D721Med (cell line): ENCODE measurements at regions not wholly inside any gene's neighbourhood (a gene's known extent, or its start where the extent isn't known, plus 50 kb on each side); places are given as distances from the start of the nearest gene placed in this dataset.
"Not testable (repeated sequence)": the region's sequence is repeated elsewhere in the genome, so short reads cannot be mapped to it uniquely, and the experiment has no call there.

Experiments used
- DNase-seq: peaks from one replicate; pipeline ENCODE4 v3.0.0; 2011; ENCODE audit warnings: low spot score; ENCODE audit not compliant: insufficient read length
- FAIRE-seq: peaks from 2 replicates; lab custom pipeline; 2011; peaks lifted over from hg19 to GRCh38; lab: Jason Lieb, UNC
- TF ChIP-seq, protein P1 (sequence below): IDR thresholded peaks from 2 replicates; pipeline ENCODE4 v1.5.1; 2012; ENCODE audit warnings: mild to moderate bottlenecking, control low read depth; ENCODE audit not compliant: insufficient read depth; ENCODE audit errors: missing control alignments

DNA sequence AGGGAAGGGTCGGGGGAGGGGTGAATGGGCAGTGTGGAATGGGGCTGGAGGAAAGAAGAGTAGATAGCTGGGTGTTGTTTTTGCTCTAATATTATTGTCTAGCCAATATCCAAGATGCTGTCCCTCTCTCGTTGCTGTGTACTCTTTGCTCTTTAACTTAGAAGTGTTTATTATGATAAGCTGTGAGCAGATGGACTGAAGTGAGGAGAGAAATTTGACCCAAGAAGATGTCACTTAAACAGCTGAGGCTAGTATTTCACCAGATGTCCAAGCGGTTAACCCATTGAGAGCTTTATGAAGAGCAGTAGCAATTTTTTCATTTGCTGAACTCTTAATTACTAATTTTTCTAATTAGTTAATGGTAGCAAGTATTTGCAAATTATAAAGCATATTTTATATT, 212.2 kb upstream of the TP63 start:
- TF ChIP-seq, protein P1, sequence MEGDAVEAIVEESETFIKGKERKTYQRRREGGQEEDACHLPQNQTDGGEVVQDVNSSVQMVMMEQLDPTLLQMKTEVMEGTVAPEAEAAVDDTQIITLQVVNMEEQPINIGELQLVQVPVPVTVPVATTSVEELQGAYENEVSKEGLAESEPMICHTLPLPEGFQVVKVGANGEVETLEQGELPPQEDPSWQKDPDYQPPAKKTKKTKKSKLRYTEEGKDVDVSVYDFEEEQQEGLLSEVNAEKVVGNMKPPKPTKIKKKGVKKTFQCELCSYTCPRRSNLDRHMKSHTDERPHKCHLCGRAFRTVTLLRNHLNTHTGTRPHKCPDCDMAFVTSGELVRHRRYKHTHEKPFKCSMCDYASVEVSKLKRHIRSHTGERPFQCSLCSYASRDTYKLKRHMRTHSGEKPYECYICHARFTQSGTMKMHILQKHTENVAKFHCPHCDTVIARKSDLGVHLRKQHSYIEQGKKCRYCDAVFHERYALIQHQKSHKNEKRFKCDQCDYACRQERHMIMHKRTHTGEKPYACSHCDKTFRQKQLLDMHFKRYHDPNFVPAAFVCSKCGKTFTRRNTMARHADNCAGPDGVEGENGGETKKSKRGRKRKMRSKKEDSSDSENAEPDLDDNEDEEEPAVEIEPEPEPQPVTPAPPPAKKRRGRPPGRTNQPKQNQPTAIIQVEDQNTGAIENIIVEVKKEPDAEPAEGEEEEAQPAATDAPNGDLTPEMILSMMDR, result no peak
- FAIRE-seq (no peak), DNase-seq (no peak)

GRCh38 chr3:189419683-189420082, 211.5 kb upstream of the TP63 start:
- TF ChIP-seq, protein P1, result no peak
- no peak for FAIRE-seq
- no peak for DNase-seq

GRCh38 chr3:189424922-189425321, 206.3 kb upstream of the TP63 start:
- DNase-seq, result no peak
- no peak for FAIRE-seq
- TF ChIP-seq, protein P1, result no peak

- FAIRE-seq (no peak), DNase-seq (no peak)
- TF ChIP-seq, protein P1, result no peak
These were observed 202.2 kb upstream of the TP63 start for GRCh38 chr3:189429019-189429418.

DNA sequence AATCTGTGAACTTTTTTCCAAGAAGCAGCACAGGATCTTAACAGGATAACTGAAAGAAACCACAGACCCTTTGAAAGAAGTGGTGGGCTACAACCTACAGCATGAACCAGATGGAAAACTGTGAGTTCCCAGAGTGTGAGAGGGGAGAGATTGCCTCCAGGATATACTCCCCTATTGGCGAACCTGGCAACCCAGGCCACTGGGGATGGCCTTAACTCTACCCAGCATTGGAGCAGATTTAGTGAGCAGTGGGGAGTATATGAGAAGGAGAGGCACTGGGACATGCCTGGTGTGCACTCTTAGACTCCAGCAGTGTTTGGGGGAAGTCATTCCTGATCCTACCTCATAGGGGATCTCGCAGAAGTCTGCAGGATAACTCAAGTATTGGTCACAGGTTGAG, 201.0 kb upstream of the TP63 start:
- DNase-seq (no peak), FAIRE-seq (no peak)
- TF ChIP-seq, protein P1, result no peak

GRCh38 chr3:189442257-189442656, 188.9 kb upstream of the TP63 start:
- FAIRE-seq, DNase-seq: not testable (repeated sequence)

DNA sequence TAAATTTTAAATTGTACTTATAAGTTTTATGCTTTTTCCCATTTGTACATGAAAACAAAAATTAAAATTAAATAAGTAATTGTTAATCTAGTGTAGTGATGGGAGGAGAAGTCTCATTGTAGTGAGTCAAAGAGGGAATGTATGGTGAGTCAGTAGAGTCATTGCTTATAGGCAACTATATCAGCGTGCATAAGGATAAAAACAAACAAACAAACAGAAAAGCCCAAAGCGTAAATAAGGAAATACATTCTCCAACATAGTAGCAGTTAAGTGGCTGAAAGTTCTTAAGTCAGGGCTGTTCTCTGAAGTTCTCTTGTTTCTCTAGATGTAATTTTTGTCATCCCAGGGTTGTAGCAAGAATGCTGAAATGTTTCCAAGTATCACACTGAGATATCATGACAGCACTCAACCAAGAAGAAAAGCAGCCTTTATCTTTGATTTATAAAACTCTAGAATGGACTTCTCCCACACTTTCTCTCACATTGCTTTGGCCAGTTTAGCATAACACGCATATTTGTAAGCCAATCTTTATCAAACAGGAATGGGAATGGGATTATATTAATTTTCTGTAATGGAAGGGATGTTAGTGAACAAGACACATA, 184.1 kb upstream of the TP63 start:
- TF ChIP-seq, protein P1, result no peak
- DNase-seq (no peak), FAIRE-seq (no peak)

- DNase-seq, result no peak
- FAIRE-seq, result no peak
- TF ChIP-seq, protein P1, result no peak
These were observed 182.1 kb upstream of the TP63 start for GRCh38 chr3:189449084-189449483.
